ELR (cell line): ENCODE measurements at regions not wholly inside any gene's neighbourhood (a gene's known extent, or its start where the extent isn't known, plus 50 kb on each side); places are given as distances from the start of the nearest gene placed in this dataset.
A peak's percentile ranks its signal among the peaks of the same experiment; 100 is the strongest.

Experiments
- DNase-seq: peaks from one replicate; pipeline ENCODE4 v3.0.0-alpha.2; 2015; ENCODE audit warnings: low read depth

GRCh38 chr6:28707387-28708282 lies 182.0 kb downstream of the GPX5 start:
- DNase-seq: no peak

- peak; percentile 35 for DNase-seq
Observed at GRCh38 chr6:28709478-28710349, 184.0 kb downstream of the GPX5 start.

GRCh38 chr6:28710466-28711191 lies 184.9 kb downstream of the GPX5 start:
- peak; percentile 84 for DNase-seq

- no peak for DNase-seq
Observed at GRCh38 chr6:28711325-28711724, 185.6 kb downstream of the GPX5 start.

- peak; percentile 47 for DNase-seq
Observed at GRCh38 chr6:28711788-28712341, 186.2 kb downstream of the GPX5 start.

- no peak for DNase-seq
Observed at GRCh38 chr6:28712982-28713381, 187.3 kb downstream of the GPX5 start.

GRCh38 chr6:28719275-28719940 lies 193.7 kb downstream of the GPX5 start:
- DNase-seq: peak; percentile 81

GRCh38 chr6:28720357-28721231 lies 194.9 kb downstream of the GPX5 start:
- no peak for DNase-seq

GRCh38 chr6:28721372-28721771 lies 195.7 kb downstream of the GPX5 start:
- DNase-seq: no peak

GRCh38 chr6:28724395-28724794 lies 198.7 kb downstream of the GPX5 start:
- no peak for DNase-seq

GRCh38 chr6:28725274-28725809 lies 198.4 kb downstream of the TRIM27 start:
- no peak for DNase-seq

GRCh38 chr6:28725890-28726348 lies 197.9 kb downstream of the TRIM27 start:
- peak; percentile 77 for DNase-seq

- no peak for DNase-seq
Observed at GRCh38 chr6:28726569-28727309, 197.0 kb downstream of the TRIM27 start.

- no peak for DNase-seq
Observed at GRCh38 chr6:28727559-28728211, 196.1 kb downstream of the TRIM27 start.

- peak; percentile 32 for DNase-seq
Observed at GRCh38 chr6:28729501-28730402, 194.0 kb downstream of the TRIM27 start.

GRCh38 chr6:28732052-28732451 lies 191.7 kb downstream of the TRIM27 start:
- DNase-seq: no peak

GRCh38 chr6:28734443-28734959 lies 189.3 kb downstream of the TRIM27 start:
- no peak for DNase-seq
